Nephron progenitor cell (in vitro differentiated cells): ENCODE measurements at regions not wholly inside any gene's neighbourhood (a gene's known extent, or its start where the extent isn't known, plus 50 kb on each side); places are given as distances from the start of the nearest gene placed in this dataset.

ENCODE experiments used
- DNase-seq: peaks from one replicate; pipeline ENCODE4 v3.0.0; 2021
- H3K27ac Mint-ChIP-seq: 2 replicates; pipeline ENCODE4 v1.8.0; 2021; ENCODE audit warnings: mild to moderate bottlenecking, moderate library complexity, mixed read lengths
- H3K27me3 Mint-ChIP-seq: 2 replicates; pipeline ENCODE4 v1.8.0; 2021; ENCODE audit warnings: mild to moderate bottlenecking, low read depth, mixed read lengths; ENCODE audit not compliant: poor library complexity
- H3K36me3 Mint-ChIP-seq: 2 replicates; pipeline ENCODE4 v1.8.0; 2021; ENCODE audit warnings: low read depth, mixed read lengths
- H3K4me1 Mint-ChIP-seq: 2 replicates; pipeline ENCODE4 v1.8.0; 2021; ENCODE audit warnings: mixed read lengths
- H3K4me3 Mint-ChIP-seq: 2 replicates; pipeline ENCODE4 v1.8.0; 2021; ENCODE audit warnings: mild to moderate bottlenecking, moderate library complexity, mixed read lengths
- H3K9me3 Mint-ChIP-seq: 2 replicates; pipeline ENCODE4 v1.8.0; 2021; ENCODE audit warnings: mild to moderate bottlenecking, moderate library complexity, mixed read lengths
- CTCF ChIP-seq: fragments of 200-600 bp; sonication (generic); IDR thresholded peaks from 2 replicates; pipeline ENCODE4 v1.5.0; 2021; ENCODE audit warnings: antibody characterized with exemption

DNA sequence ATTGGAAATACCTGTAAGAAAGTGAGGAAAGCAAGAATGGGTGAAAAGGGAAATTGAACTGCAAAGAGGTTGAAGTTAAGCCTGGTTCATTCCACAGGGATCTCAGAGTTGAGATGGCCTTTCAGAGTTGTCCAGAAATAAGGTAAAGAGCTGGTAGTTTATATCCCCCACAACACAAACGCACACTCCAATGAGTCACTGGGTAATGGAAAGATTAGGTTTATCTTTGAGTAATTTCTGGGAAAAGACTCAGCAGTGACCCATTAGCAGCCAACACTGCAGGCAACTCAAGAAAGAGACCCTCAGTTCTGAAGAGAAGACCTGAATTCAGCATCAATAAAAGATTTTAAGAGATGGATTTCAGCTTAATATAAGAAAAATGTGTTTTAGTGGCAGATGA lies 485.5 kb downstream of the PTPRC start:
- Mint-ChIP-seq H3K9me3 (no peaks in the 10 kb centered on the region), H3K27ac (no peak overlapping the region), H3K4me1 (no peaks in the 10 kb centered on the region), H3K36me3 (no peaks in the 10 kb centered on the region), H3K4me3 (no peak overlapping the region), H3K27me3 (peaks cover 6% of the 10 kb centered on the region)
- no peak for DNase-seq
- no peak for TF ChIP-seq CTCF

DNA sequence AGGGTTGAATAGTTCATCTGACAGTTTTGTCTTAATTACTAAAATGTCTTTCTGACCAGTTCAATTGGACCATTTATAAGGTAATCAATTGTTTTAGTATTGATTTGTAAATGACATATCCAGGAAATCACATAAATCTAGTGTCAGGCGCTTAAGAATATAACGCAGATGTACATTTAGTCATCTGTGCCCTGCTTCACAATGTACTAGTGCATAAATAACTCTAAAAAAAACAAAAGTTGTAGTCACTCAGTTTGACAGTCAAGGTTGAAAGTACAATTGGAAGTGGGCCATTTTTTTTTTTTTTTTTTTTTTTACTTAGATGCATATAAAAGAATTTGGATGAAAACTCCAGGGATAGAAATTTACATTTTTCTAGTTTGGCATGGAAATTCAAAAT lies 490.4 kb downstream of the PTPRC start:
- Mint-ChIP-seq H3K27ac (no peak overlapping the region), H3K36me3 (no peaks in the 10 kb centered on the region), H3K4me3 (no peak overlapping the region), H3K4me1 (no peaks in the 10 kb centered on the region), H3K27me3 (peaks cover 6% of the 10 kb centered on the region), H3K9me3 (no peaks in the 10 kb centered on the region)
- TF ChIP-seq CTCF: no peak
- DNase-seq: no peak

DNA sequence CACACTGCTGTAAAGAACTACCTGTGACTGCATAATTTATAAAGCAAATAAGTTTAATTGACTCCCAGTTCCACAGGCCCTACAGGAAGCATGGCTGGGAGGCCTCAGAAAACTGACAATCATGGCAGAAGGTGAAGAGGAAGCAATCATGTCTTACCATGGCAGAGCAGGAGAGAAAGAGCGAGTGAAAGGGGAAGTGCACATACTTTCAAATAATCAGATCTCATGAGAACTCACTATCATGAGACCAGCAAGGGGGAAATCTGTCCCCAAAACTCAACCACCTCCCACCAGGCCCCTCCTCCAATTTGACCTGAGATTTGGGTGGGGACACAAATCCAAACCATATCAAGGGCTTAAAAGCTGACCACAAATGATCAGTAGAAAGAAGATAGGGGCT lies 493.2 kb downstream of the PTPRC start:
- Mint-ChIP-seq H3K4me3 (no peak overlapping the region), H3K36me3 (no peaks in the 10 kb centered on the region), H3K4me1 (no peaks in the 10 kb centered on the region), H3K9me3 (no peaks in the 10 kb centered on the region), H3K27ac (no peak overlapping the region), H3K27me3 (peaks cover 4% of the 10 kb centered on the region)
- no peak for DNase-seq
- TF ChIP-seq CTCF: no peak

GRCh38 chr1:199135901-199136300 lies 497.1 kb downstream of the PTPRC start:
- Mint-ChIP-seq H3K27me3 (no peaks in the 10 kb centered on the region), H3K4me3 (no peak overlapping the region), H3K9me3 (no peaks in the 10 kb centered on the region), H3K36me3 (no peaks in the 10 kb centered on the region), H3K27ac (no peak overlapping the region), H3K4me1 (no peaks in the 10 kb centered on the region)
- TF ChIP-seq CTCF: no peak
- DNase-seq: no peak

GRCh38 chr1:199138061-199138460 lies 499.2 kb downstream of the PTPRC start:
- Mint-ChIP-seq H3K4me1 (no peaks in the 10 kb centered on the region), H3K9me3 (no peaks in the 10 kb centered on the region), H3K27me3 (no peaks in the 10 kb centered on the region), H3K27ac (no peak overlapping the region), H3K36me3 (no peaks in the 10 kb centered on the region), H3K4me3 (no peak overlapping the region)
- no peak for DNase-seq
- no peak for TF ChIP-seq CTCF

- TF ChIP-seq CTCF: no peak
- no peak overlapping the region for H3K4me3 Mint-ChIP-seq
- peaks cover 5% of the 10 kb centered on the region for H3K4me1 Mint-ChIP-seq
- DNase-seq: no peak
- no peaks in the 10 kb centered on the region for H3K27me3 Mint-ChIP-seq
- no peak overlapping the region for H3K27ac Mint-ChIP-seq
- H3K36me3 Mint-ChIP-seq: no peaks in the 10 kb centered on the region
- no peaks in the 10 kb centered on the region for H3K9me3 Mint-ChIP-seq
Observed at GRCh38 chr1:199149591-199149990, 510.8 kb downstream of the PTPRC start.
